NCI-H2081 (cell line): ENCODE measurements at regions not wholly inside any gene's neighbourhood (a gene's known extent, or its start where the extent isn't known, plus 50 kb on each side); places are given as distances from the start of the nearest gene placed in this dataset.
"Not testable (repeated sequence)": the region's sequence is repeated elsewhere in the genome, so short reads cannot be mapped to it uniquely, and the experiment has no call there.

Source experiments
- DNase-seq, 2 experiments: peaks; one replicate each; lab custom pipeline; 2025; lab: John Stamatoyannopoulos, UW

- DNase-seq, result no peak
Observed at GRCh38 chr10:6811153-6811552, 231.1 kb upstream of the PRKCQ start.

DNA sequence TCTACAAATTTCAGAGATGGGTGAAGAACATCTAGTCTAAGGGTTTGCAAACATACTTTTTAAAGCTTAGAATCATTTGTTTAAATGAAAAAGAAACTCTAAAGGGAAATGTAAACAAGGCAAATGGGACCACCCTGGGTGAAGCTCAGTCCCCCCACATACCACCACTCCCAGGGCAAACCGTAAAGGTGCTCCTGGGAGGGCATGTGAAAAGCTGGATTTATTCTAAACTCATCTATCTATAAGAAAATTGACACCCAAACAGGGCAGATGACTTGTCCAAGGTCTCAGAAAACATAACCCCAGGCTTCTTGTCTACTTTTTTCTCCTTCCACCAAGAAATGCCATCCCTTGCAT, 223.3 kb upstream of the PRKCQ start:
- DNase-seq, result no peak

DNA sequence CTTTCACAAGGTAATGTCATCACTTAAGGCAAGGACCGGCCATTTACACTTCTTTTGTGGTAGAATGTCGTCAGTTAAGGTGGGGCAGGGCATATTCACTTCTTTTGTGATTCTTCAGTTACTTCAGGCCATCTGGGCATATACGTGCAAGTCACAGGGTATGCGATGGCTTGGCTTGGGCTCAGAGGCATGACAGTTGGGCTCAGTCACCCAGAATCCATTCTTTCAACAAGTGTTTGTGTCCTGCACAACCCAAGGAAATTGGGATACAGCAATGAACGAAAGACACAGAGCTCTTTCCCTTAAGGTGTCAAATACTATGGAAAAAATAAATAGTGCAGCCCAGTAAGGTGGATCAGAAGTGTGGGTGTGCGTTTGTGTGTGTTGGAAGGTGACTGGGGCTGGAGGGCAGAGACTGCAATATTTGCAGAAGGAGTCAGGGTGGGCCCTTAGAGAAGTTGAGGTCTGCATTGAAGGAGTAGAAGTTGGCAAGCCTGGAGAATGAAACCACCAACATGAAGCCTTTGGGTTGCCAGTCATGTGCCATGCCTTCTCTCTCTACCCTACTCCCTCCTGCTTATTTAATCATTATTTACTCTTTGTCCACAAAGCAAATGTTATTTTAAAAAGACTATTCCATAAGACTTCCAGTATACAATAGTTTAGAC, 222.8 kb upstream of the PRKCQ start:
- DNase-seq, result no peak

GRCh38 chr10:6796231-6796630, 216.2 kb upstream of the PRKCQ start:
- no peak for DNase-seq

GRCh38 chr10:6795541-6795940, 215.5 kb upstream of the PRKCQ start:
- no peak for DNase-seq

DNA sequence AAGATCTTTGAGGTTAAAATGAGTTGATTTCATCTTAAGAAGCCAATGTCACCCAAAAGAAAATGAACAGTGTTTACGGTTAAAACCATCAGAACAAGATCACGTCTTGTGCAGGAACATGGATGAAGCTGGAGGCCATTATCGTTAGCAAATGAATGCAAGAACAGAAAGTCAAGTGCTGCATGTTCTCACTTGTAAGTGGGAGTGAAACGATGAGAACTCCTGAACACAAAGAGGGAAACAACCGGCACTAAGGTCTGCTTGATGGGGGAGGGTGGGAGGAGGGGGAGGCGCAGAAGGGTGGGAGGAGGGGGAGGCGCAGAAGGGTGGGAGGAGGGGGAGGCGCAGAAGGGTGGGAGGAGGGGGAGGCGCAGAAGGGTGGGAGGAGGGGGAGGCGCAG, 214.8 kb upstream of the PRKCQ start:
- DNase-seq, result not testable (repeated sequence)

DNA sequence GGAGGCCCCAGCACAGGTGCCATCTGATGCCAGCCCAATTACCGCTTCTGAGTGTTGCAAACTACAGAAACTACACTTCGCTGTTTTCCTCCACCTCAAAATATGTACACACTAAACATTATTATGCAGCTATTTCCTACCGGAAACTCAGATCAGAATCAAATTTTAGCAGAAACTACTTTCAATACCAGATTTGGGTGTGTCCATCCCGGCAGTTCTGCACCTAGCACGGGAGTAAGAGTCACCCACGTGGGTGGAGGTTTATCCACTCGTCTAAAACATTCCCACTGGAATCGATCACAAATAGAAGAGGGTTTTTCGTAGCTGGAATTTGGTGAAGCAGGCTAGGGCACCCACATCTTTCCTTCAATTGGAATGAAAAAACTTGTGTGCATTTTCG, 214.4 kb upstream of the PRKCQ start:
- no peak for DNase-seq

GRCh38 chr10:6788731-6789130, 208.7 kb upstream of the PRKCQ start:
- no peak for DNase-seq

- no peak for DNase-seq
Observed at GRCh38 chr10:6788231-6788630, 208.2 kb upstream of the PRKCQ start.

- no peak for DNase-seq
Observed at GRCh38 chr10:6787718-6788117, 207.6 kb upstream of the PRKCQ start.

DNA sequence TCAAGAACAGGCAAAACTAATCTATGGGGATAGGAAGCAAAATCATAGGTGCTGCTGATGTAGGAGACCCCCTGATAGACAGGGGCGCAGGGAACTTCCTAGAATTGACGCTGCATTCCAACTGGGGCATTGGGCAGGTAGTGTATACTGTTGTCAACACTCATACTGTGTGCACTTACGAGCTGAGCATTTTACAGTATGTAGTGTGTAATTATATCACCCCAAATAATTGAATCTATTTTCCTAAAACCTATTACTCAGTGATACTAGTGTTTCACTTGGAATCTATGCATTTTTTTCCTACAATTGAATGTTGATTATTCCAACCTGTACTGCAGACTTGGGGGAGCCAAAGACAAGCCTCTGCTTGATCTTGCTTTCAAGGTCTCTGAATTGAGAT, 207.0 kb upstream of the PRKCQ start:
- DNase-seq, result no peak

GRCh38 chr10:6786579-6787031, 206.5 kb upstream of the PRKCQ start:
- DNase-seq, result no peak

GRCh38 chr10:6784429-6784828, 204.4 kb upstream of the PRKCQ start:
- DNase-seq, result not testable (repeated sequence)

DNA sequence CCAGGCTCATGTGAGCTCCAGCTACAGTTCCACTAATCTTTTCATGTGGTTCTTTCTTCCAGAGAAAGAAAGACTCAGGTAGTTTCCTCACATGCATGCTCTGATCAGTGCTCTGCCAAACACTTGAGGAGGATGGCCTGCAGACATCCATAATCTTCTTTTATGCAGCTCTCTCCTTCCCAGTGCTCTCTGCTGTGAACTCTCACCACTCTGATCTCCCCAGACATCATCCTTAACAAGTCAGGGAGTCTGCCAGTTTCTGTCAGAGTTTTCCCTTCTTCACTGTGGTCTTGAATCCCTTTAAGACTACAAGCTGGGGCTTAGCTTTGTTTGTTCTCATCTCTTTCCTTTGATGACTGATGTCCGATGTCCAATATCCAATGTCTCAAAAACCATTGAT, 203.4 kb upstream of the PRKCQ start:
- DNase-seq, result no peak

DNA sequence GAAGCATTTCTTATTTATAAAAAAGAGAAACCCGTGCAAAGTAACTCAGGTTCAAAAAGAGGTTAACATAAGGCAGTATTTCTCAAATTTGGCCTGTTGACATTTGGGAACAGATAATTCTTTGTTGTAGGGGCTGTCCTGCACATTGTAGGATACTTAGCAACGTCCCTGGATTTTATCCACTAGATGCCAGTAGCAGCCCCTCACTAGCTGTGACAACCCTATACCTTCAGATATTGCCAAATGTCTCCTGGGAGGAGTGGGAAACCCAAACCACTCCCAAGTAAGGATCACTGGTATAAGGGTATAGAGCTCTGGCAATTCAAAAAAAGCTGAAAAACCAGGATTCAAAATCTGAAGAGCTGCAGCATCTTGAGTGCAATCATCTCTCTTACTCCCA, 202.3 kb upstream of the PRKCQ start:
- no peak for DNase-seq

DNA sequence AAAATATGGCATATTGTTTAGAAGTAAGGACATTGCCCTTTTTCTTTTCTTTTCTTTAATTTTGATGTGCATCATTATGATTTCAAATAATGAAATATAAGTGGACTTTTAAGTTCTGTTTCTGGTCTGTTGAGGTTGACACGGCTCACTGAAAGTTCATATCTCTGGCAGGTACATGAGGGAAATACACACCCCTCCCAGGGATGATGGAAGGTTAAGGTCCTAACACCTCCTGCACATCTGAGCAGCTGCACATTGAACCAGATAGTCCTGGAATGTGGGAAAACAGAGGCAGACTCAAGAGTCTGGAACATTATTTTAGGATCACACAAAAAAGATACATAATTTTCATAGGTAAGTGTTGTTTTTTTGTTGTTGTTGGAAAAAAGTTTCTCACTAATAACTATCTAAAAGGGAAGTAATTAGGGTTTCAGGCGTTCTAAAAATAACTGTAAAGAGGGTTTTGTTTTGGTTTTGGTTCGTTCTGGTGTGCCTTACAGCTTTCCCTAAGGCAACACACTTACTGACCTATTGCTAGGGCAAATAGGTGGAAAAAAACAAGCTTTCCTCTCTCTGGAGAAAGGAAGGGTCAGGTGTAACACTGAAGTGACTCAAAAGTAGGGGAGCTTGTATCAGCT, 201.2 kb upstream of the PRKCQ start:
- no peak for DNase-seq

GRCh38 chr10:6780008-6780677, 200.1 kb upstream of the PRKCQ start:
- DNase-seq, result no peak

DNA sequence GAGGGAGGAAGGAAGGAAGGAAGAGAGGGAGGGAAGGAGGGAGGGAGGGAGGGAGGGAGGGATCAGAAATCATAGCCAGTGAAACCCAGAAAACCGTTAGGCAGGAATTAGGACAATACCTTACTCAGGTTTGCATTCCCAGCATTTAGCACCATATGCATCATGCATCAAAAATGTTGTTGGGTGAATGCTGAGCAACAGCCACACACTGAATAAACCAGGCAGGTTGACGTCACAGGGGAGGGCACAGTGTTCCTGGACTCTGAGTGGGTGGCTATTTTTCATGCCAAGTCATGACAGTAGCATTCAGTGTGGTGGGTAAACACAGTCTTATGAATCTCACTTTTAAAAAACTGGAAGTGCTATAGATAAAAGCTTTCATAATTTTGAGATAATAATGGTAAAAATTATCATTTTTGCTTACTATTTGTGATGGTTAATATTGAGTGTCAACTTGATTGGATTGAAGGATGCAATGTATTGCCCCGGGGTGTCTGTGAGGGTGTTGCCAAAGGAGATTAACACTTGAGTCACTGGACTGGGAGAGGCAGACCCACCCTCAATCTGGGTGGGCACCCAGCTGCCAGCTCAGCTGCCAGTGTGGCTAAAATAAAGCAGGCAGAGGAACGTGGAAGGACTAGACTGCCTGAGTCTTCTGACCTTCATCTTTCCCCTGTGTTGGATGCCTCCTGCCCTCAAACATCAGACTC, 199.1 kb upstream of the PRKCQ start:
- DNase-seq, result no peak

GRCh38 chr10:6776170-6776569, 196.1 kb upstream of the PRKCQ start:
- no peak for DNase-seq

GRCh38 chr10:6774406-6774805, 194.3 kb upstream of the PRKCQ start:
- DNase-seq, result no peak

- no peak for DNase-seq
Observed at GRCh38 chr10:6771331-6771730, 191.3 kb upstream of the PRKCQ start.

DNA sequence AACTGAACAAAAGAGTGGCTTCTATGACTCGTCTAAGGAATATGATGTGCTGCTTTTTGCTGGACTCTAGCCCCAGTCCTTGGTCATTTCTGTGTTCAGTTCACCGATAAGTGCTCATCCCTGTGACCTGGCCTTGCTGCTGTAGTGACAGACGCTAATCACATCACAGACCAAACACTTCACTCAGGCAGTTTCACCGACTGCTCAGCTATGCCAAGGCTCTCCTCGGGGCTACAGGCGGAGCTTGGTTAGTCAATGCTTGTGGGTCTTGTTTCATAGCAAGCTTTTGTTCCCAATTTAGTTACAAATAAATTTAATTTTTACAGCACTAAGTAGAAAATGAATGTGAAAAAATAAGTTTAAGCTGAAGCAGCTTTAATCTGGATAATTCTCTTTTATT, 190.8 kb upstream of the PRKCQ start:
- no peak for DNase-seq
